PC-3 (cell line): ENCODE measurements at regions not wholly inside any gene's neighbourhood (a gene's known extent, or its start where the extent isn't known, plus 50 kb on each side); places are given as distances from the start of the nearest gene placed in this dataset.
A peak's percentile ranks its signal among the peaks of the same experiment; 100 is the strongest.

ENCODE experiments used
- ATAC-seq: fragments of 200-7000 bp; cut with Tn5 transposase; 2 replicates; pipeline ENCODE4 v1.9.1; 2020; ENCODE audit warnings: mild to moderate bottlenecking, moderate library complexity
- BruUV-seq: library from RNA; stranded (reverse); fragments of 400-500 nt; replicated peaks from 2 replicates; lab custom pipeline; 2021; lab: Mats Ljungman, UMichigan
- CTCF ChIA-PET: fragments of 300-600 bp; sonication (Branson Sonifier 250); formaldehyde crosslinking; loops from one replicate; lab custom pipeline; 2022; ENCODE audit warnings: antibody characterized with exemption; lab: Charles Lee
- POLR2A ChIA-PET: fragments of 300-600 bp; sonication (Branson Sonifier 250); formaldehyde crosslinking; loops from one replicate; lab custom pipeline; 2022; ENCODE audit warnings: antibody characterized with exemption; ENCODE audit not compliant: unreplicated experiment; lab: Charles Lee
- DNase-seq: peaks from one replicate; pipeline ENCODE4 v3.0.0-alpha.2; 2015
- H2AFZ ChIP-seq: fragments of 300-600 bp; sonication (generic); 2 replicates; pipeline ENCODE4 v1.6.0; 2016; ENCODE audit warnings: antibody characterized with exemption, low read length
- H3F3A ChIP-seq: fragments of 300-600 bp; sonication (generic); one replicate; pipeline ENCODE4 v1.6.0; 2017; ENCODE audit warnings: antibody characterized with exemption, low read length, control low read depth, mild to moderate bottlenecking; ENCODE audit not compliant: unreplicated experiment
- H3K27ac ChIP-seq: fragments of 300-600 bp; sonication (generic); 2 replicates; pipeline ENCODE4 v1.5.1; 2016; ENCODE audit warnings: mild to moderate bottlenecking, low read length
- H3K27me3 ChIP-seq: fragments of 300-600 bp; sonication (generic); 2 replicates; pipeline ENCODE4 v1.6.1; 2016; ENCODE audit warnings: low read length, mixed read lengths
- H3K36me3 ChIP-seq: fragments of 300-600 bp; sonication (generic); 2 replicates; pipeline ENCODE4 v1.6.1; 2016; ENCODE audit warnings: low read depth, mixed run types, low read length, mixed read lengths
- H3K4me1 ChIP-seq: fragments of 300-600 bp; sonication (generic); 2 replicates; pipeline ENCODE4 v1.5.1; 2016; ENCODE audit warnings: low read length; ENCODE audit not compliant: insufficient read depth
- H3K4me2 ChIP-seq: fragments of 300-600 bp; sonication (generic); 2 replicates; pipeline ENCODE4 v1.6.0; 2016; ENCODE audit warnings: low read length
- H3K4me3 ChIP-seq: fragments of 300-600 bp; sonication (generic); 2 replicates; pipeline ENCODE4 v1.5.1; 2016; ENCODE audit warnings: mild to moderate bottlenecking, low read length, mixed read lengths
- H3K79me2 ChIP-seq: fragments of 300-600 bp; sonication (generic); 2 replicates; pipeline ENCODE4 v1.6.1; 2017; ENCODE audit warnings: low read length, mixed read lengths
- H3K9ac ChIP-seq: fragments of 300-600 bp; sonication (generic); 2 replicates; pipeline ENCODE4 v1.6.0; 2016; ENCODE audit warnings: mild to moderate bottlenecking, low read length
- H3K9me2 ChIP-seq: fragments of 300-600 bp; sonication (generic); replicated peaks from 2 replicates; pipeline ENCODE4 v1.6.1; 2016; ENCODE audit warnings: mixed run types, low read length, mixed read lengths
- H3K9me3 ChIP-seq: fragments of 300-600 bp; sonication (generic); 2 replicates; pipeline ENCODE4 v1.6.1; 2016; ENCODE audit warnings: low read length, mixed read lengths
- H4K20me1 ChIP-seq: fragments of 300-600 bp; sonication (generic); 2 replicates; pipeline ENCODE4 v1.6.1; 2016; ENCODE audit warnings: low read length, mixed read lengths
- EZH2 ChIP-seq: fragments of 300-600 bp; sonication (generic); IDR thresholded peaks from one replicate; pipeline ENCODE4 v1.6.1; 2017; ENCODE audit warnings: antibody characterized with exemption, mild to moderate bottlenecking, low read length; ENCODE audit not compliant: unreplicated experiment
- EZH2phosphoT487 ChIP-seq: fragments of 300-600 bp; sonication (generic); IDR thresholded peaks from 2 replicates; pipeline ENCODE4 v1.6.1; 2018; ENCODE audit warnings: mild to moderate bottlenecking, antibody characterized with exemption, low read length, borderline replicate concordance
- intact Hi-C: fragments of 100-400 bp; cut with micrococcal nuclease; formaldehyde crosslinking; loops from 2 replicates; pipeline ENCODE4 v1.9.0; 2023
- TF ChIP-seq, protein P1 (sequence below): fragments of 300-600 bp; sonication (generic); conservative IDR thresholded peaks from 2 replicates; pipeline ENCODE4 v1.5.1; 2017; ENCODE audit warnings: antibody characterized with exemption, low read depth, mild to moderate bottlenecking, low read length

DNA sequence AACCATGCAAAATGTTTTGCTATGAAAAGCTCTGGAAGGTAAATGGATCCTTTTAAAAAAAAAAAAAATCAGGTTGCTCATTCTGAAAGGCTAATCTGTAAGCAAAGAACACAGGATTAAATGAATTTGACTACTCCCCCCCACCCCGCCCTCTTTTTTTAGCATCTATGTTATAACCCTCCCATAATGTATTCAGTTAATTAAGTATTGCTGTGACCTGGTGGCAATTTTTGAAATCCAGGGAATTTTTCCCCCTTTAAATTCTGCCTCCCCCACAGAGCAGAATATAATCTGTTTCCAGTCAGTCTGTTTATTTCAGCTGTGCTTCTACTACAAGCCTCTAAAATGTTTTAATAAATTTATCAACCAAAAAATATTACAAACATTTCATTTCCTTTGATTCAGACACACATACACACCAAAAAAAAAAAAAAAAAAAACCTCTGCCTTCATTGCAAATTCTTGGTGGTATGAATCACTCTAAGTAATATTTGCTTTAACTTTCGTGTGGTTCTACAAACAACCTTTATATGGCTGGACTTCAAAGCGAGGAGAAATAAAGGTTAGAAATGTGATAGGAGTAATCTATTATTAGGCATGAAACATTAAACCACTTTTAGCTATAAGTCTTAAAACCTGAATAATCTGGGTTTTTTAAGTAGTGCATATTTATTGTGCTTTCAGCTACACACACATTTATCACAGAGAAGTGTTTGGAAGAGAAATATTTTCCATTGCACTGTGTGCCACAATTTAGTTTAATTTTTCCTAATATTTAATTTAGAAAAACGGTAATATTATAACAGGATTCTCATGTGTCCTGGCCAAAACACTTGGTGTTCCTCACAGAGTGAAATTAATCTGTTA lies 64.4 kb upstream of the ARID5B start:
- intact Hi-C loops: loop anchor here (1.0 to 5.0 kb wide), 13 partner anchors 8 to 1020 kb away; no protein-coding TSS in a partner anchor
- DNase-seq: peak; percentile 100
- Histone ChIP-seq H3K79me2 (no peaks in the 10 kb centered on the region), H3F3A (peaks cover 8% of the 10 kb centered on the region), H3K36me3 (no peaks in the 10 kb centered on the region), H3K9me3 (no peaks in the 10 kb centered on the region), H3K4me2 (peak overlapping the region; percentile 73), H3K4me1 (peaks cover 56% of the 10 kb centered on the region), H2AFZ (peak overlapping the region; percentile 49; the same call in 1 of the 2 replicates), H4K20me1 (no peaks in the 10 kb centered on the region), H3K27me3 (no peaks in the 10 kb centered on the region), H3K4me3 (peak overlapping the region; percentile 48), H3K9ac (peak overlapping the region; percentile 20), H3K27ac (peak overlapping the region; percentile 66), H3K9me2 (no peaks in the 10 kb centered on the region)
- BruUV-seq: no TSS peak
- ChIA-PET POLR2A (interaction anchor here (0.6 to 1.6 kb wide), 5 partner anchors 62 to 655 kb away, joined by 4 to 15 read pairs (median 6); no protein-coding TSS in a partner anchor), CTCF (interaction anchor here (0.5 to 2.7 kb wide), 14 partner anchors 12 to 565 kb away, joined by 3 to 30 read pairs (median 8); no protein-coding TSS in a partner anchor)
- TF ChIP-seq EZH2phosphoT487 (no peak), EZH2 (no peak)
- TF ChIP-seq, protein P1, sequence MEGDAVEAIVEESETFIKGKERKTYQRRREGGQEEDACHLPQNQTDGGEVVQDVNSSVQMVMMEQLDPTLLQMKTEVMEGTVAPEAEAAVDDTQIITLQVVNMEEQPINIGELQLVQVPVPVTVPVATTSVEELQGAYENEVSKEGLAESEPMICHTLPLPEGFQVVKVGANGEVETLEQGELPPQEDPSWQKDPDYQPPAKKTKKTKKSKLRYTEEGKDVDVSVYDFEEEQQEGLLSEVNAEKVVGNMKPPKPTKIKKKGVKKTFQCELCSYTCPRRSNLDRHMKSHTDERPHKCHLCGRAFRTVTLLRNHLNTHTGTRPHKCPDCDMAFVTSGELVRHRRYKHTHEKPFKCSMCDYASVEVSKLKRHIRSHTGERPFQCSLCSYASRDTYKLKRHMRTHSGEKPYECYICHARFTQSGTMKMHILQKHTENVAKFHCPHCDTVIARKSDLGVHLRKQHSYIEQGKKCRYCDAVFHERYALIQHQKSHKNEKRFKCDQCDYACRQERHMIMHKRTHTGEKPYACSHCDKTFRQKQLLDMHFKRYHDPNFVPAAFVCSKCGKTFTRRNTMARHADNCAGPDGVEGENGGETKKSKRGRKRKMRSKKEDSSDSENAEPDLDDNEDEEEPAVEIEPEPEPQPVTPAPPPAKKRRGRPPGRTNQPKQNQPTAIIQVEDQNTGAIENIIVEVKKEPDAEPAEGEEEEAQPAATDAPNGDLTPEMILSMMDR: no peak
- peak; percentile 77 for ATAC-seq

DNA sequence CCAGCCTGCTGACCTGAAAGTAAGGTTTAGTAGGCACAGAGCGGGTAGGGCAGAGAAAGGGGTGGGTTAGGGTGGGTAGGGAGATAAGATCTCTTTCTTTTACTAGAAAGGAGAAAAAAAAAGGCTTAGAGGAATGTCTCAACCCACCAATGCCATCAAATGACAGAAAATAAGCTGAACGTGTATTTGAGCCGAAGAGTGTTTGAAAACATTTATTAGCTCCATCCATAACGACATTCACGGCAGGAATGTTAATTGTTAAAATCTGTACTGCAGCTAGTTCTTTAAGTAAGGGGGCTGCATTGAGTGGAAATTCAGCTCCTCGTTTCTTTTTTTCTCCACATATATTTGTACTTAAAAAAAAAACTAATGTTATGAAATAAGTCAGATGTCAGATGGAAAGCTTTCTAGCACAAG lies 63.7 kb upstream of the ARID5B start:
- peak overlapping the region; percentile 48 for H3K4me3 ChIP-seq
- BruUV-seq: TSS peak; percentile 41
- peaks cover 60% of the 10 kb centered on the region for H3K4me1 ChIP-seq
- H3K9ac ChIP-seq: peak overlapping the region; percentile 8
- H3K9me3 ChIP-seq: no peaks in the 10 kb centered on the region
- ATAC-seq (no peak), DNase-seq (peak; percentile 59)
- no peaks in the 10 kb centered on the region for H3K79me2 ChIP-seq
- H4K20me1 ChIP-seq: no peaks in the 10 kb centered on the region
- intact Hi-C loops: loop anchor here (1.0 to 5.0 kb wide), 13 partner anchors 8 to 1021 kb away; no protein-coding TSS in a partner anchor
- peaks cover 8% of the 10 kb centered on the region for H3F3A ChIP-seq
- CTCF ChIA-PET: interaction anchor here (0.5 to 2.7 kb wide), 11 partner anchors 11 to 239 kb away, joined by 3 to 30 read pairs (median 8); no protein-coding TSS in a partner anchor
- peak overlapping the region; percentile 66 for H3K27ac ChIP-seq
- no peaks in the 10 kb centered on the region for H3K9me2 ChIP-seq
- POLR2A ChIA-PET: interaction anchor here (0.6 to 1.6 kb wide), 10 partner anchors 39 to 1295 kb away, joined by 3 to 24 read pairs (median 6); no protein-coding TSS in a partner anchor
- peak overlapping the region; percentile 73 for H3K4me2 ChIP-seq
- TF ChIP-seq, protein P1: no peak
- TF ChIP-seq EZH2phosphoT487 (no peak), EZH2 (no peak)
- no peaks in the 10 kb centered on the region for H3K36me3 ChIP-seq
- peak overlapping the region; percentile 12; the same call in 1 of the 2 replicates for H2AFZ ChIP-seq
- no peaks in the 10 kb centered on the region for H3K27me3 ChIP-seq
